NCI-H82 treated with DMSO at 0.1 percent for 48 hours (cell line): ENCODE measurements at regions not wholly inside any gene's neighbourhood (a gene's known extent, or its start where the extent isn't known, plus 50 kb on each side); places are given as distances from the start of the nearest gene placed in this dataset.

Experiments used
- DNase-seq: peaks from one replicate; lab custom pipeline; 2025; ENCODE audit not compliant: unreplicated experiment; lab: John Stamatoyannopoulos, UW

GRCh38 chr12:67112586-67112985 is 156.6 kb upstream of the CAND1 start:
- DNase-seq: no peak

DNA sequence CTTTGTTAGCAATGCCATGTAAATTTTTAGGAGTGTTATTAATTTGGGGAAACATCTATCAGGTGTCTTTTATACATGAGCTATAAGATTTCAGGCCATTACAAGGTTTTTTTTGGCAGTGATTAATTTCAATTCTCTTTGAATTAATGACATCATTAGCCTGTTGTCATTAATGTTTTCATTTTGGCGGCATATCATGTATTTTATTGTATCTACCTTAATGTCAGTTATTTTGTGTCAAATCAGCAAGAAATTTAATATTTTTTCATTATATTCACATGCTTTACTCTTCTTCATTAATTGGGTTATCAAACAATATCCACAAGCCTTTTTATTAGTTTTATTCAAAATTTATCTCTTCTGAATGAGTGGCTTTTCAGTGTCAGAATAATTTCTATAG is 153.0 kb upstream of the CAND1 start:
- no peak for DNase-seq

DNA sequence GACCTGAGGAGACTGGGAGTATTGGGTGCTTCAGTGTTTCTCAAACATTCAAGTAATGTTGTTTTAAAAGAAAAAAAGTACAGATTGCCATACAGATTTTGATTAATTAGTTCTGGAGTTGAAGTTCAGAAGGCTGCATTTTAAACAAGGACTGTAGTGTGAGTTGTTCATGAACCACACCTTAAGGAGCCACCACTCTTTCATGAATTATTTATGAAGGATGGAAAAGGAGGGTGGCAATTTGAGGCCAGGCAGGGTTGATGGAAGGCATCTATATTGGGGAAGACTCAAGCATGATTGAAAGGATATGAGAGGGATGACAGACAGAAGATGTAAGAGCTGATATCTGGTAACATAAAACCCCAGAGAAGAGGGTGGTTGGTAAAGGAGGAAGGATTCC is 146.6 kb upstream of the CAND1 start:
- DNase-seq: no peak

GRCh38 chr12:67137256-67137655 is 131.9 kb upstream of the CAND1 start:
- DNase-seq: no peak

DNA sequence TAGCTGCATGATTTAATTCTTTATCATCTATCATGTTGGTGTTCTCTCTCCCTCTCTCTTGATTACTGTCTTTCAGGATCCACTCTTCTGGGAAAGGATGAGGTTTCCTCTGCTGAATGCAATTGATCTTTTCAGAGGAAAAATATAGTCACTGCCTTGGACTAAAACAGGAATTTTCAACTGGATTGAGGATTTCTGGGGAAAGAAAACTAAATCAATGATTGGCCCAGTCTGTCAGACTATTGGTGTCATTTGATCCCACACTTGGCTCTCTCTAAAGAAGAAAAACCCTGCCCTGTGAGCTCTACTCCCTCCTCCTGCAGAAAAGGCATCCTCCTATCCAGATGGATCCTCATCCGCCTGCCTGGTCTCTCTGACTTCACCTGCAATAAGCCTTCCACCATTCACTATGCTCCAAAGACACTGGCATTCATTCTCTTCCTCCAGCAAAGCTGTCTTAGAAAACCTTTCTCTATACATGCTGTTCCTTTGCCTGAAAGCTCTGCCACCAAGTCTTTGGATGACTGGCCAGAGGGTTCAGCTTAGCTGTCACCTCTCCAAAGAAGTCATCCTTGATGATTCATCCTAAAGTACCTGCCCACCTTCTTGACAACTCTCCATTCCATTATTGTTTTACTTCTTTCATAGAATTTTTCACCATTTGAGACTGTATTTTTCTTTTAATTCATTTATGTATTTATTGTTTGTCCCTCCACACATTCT is 127.7 kb upstream of the CAND1 start:
- no peak for DNase-seq

GRCh38 chr12:67145692-67146091 is 123.5 kb upstream of the CAND1 start:
- DNase-seq: no peak

DNA sequence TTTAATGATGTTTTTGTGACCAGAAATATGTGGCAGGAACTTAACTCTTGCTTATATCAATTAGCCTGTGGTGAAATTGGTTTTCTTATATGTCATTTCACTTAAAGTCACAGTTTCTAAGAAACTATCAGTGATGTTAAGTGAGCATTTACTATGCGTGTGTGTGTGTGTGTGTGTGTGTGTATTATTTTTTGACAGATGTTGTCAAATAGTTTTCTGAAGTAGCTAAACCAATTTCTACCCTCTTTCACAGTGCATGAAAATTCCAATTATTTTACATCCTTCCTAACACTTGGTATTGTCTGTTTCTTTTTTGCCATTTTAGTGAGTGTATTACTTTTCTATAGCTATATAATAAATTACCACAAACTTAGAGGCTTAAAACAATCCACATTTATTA is 122.1 kb upstream of the CAND1 start:
- no peak for DNase-seq

DNA sequence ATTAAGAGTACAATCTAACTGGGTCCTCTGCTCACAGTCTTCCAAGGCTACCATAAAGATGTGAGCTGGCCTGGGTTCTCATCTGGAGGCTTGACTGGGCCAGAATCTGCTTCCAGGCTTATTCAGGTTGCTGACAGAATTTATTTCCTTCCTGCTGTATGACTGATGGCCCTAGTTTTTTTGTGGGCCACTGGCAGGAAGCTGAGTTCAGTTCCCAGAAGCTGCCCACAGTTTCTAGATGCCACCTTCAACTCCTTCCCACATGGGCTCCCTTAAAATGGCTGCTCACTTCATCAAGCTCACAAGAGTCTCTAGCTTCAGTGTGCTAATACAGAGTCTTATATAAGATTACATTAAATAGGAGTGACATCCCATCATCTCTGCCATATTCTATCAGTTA is 121.7 kb upstream of the CAND1 start:
- no peak for DNase-seq

- DNase-seq: no peak
Observed at GRCh38 chr12:67148265-67148664, 120.9 kb upstream of the CAND1 start.

DNA sequence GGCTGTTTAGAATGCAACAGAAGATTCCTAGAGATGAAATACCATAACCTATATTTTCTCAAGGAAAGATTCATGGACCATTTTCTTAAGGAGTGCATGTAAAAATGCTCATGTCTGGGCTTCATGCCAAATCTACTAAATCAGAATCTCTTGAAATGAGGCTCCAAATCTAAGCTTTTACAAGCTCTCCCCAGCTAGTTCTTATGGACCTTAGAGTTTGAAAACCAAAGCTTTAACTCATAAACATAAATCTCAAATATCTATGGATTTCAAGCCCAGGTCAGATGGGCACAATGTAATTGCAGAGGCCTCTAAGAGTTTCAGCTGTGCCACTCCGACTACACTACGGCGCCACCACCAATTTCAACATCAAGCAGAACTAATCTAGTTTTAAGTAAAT is 117.3 kb upstream of the CAND1 start:
- no peak for DNase-seq

DNA sequence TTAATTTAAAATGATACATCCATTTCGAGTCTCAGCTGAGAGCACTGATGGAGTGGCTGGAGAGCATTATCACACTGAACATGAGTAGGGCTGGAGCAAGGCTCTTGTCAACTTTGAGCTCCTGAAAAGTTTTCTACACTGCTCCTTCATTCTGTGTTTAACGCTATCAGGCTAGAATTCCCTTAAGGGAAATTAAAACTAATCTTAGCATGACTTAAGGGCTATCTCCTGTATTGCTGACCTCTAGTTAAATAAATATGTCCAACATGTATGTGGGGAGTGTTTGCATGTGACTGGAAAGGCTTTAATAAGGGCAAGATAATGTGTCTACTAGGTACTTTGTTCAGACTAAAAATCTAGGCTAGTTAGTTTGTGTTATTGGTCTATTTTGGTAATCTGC is 116.7 kb upstream of the CAND1 start:
- no peak for DNase-seq

DNA sequence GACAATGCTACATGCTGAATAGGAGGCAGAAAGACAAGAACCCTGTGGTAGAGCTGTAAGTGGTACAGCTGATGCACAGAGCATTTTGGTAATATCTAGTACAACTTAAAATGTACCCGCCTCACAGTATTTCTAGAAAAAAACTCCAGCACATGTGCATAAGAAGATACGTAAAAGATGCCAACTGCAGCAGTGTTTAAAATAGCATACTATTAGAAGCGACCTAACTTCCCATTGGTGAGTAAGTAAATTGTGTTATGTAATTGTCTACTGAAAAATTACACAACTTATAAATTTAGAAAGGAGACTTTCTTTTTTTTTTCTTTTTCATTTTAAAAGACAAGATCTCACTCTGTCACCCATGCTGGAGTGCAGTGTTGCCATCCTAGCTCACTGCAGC is 114.3 kb upstream of the CAND1 start:
- DNase-seq: no peak

GRCh38 chr12:67155863-67156262 is 113.3 kb upstream of the CAND1 start:
- no peak for DNase-seq

DNA sequence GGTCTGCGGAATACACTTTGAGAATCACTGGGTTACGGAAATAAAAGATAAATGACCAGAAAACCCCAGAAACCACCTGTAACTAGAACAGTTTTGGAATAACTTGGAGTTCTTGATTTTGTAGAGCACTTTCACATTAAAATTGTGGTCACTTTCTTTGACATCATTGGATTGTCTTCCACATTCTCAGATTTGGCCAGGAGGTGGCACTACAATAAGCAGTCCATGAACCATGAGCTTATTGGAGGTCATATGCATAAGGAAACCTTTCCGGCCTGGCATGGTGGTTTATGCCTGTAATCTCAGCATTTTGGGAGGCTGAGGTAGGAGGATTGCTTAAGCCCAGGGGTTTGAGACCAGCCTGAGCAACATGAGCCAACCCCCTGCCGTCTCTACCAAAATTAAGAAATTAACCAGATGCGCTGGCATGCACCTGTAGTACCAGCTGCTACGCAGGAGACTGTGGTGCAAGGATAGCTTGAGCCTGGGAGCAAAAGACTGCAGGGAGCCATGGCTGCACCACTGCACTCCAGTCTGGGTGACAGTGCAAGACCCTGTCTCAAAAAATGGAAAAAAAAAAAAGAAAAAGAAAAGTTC is 107.7 kb upstream of the CAND1 start:
- DNase-seq: no peak

- no peak for DNase-seq
Observed at GRCh38 chr12:67173258-67173657, 95.9 kb upstream of the CAND1 start.

DNA sequence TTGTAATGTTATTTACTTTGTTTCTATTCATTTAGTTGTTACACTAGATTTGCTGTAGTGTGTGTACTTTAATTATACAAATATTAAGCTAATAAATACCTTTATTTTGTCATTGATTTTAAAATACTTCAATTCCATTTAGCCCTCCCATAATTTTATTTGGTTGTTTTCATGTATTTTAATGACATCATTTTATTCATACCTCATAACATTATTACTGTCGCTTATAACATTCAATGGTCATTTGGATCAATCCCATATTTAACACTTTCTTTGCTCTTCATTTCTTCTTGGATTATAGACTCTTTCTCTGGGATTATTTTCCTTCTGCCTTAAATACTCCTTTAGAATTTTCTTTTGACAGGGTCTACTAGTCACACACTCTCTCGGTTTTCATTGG is 86.6 kb upstream of the CAND1 start:
- no peak for DNase-seq

GRCh38 chr12:67193704-67194103 is 75.5 kb upstream of the CAND1 start:
- no peak for DNase-seq

GRCh38 chr12:67200386-67200785 is 68.8 kb upstream of the CAND1 start:
- DNase-seq: no peak

DNA sequence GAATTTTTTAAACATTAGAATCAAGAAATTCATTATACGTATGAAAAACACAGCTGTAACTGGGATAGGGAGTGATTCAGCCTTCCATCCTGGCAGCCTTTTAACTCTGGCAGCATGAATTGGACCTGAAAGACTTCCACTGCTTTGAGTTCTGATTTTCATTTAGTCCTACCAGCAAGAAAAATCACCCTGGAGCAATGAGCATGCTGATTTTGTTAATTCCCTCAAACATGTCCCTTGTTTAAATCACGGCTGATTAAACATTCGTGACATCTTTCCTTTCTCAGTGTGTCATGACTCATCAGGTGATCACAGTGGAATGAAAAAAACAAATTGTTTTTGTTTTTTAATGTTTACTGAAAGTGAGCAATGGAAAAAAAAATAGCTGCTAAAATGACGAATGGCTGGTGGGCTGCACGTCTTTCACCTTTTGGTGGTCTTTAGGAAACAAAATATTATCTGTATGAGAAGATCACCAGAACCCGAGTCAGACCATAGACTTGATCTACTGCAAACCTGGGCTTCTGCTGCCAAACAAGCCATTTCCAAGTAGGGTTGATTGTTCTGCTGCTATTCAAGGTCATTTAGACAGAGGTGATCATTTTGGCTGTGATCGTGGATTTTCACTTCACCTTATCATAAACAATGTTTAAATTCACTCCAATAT is 67.0 kb upstream of the CAND1 start:
- no peak for DNase-seq

- no peak for DNase-seq
Observed at GRCh38 chr12:67202678-67203012, 66.5 kb upstream of the CAND1 start.

- DNase-seq: no peak
Observed at GRCh38 chr12:67208281-67209067, 60.7 kb upstream of the CAND1 start.

- DNase-seq: no peak
Observed at GRCh38 chr12:67211029-67211428, 58.1 kb upstream of the CAND1 start.
